ENCODE measurements at regions not wholly inside any gene's neighbourhood (a gene's known extent, or its start where the extent isn't known, plus 50 kb on each side); places are given as distances from the start of the nearest gene placed in this dataset.

- DNase-seq (ENCODE audit: low read depth) = no peak
- TF ChIP-seq CTCF (conservative IDR thresholded peaks at IDR 0.05; ENCODE audit: low read depth, low read length) = no peak
- H3K4me3 ChIP-seq (ENCODE audit: low read length) = no peak overlapping the region
Observed at GRCh38 chr4:182137343-182137742, 105.9 kb upstream of the TENM3 start.

- no peak for DNase-seq (ENCODE audit: low read depth)
- no peak for TF ChIP-seq CTCF (conservative IDR thresholded peaks at IDR 0.05; ENCODE audit: low read depth, low read length)
- H3K4me3 ChIP-seq (ENCODE audit: low read length) = no peak overlapping the region
Observed at GRCh38 chr4:182139491-182139890, 103.7 kb upstream of the TENM3 start.

- no peak for TF ChIP-seq CTCF (conservative IDR thresholded peaks at IDR 0.05; ENCODE audit: low read depth, low read length)
- no peak overlapping the region for H3K4me3 ChIP-seq (ENCODE audit: low read length)
- DNase-seq (ENCODE audit: low read depth) = no peak
Observed at GRCh38 chr4:182140547-182140946, 102.7 kb upstream of the TENM3 start.

GRCh38 chr4:182141061-182141460, 102.1 kb upstream of the TENM3 start:
- peak overlapping the region; percentile 24 for H3K4me3 ChIP-seq (ENCODE audit: low read length)
- peak; percentile 1 for TF ChIP-seq CTCF (conservative IDR thresholded peaks at IDR 0.05; ENCODE audit: low read depth, low read length)
- DNase-seq (ENCODE audit: low read depth) = no peak

- no peak for DNase-seq (ENCODE audit: low read depth)
- TF ChIP-seq CTCF (conservative IDR thresholded peaks at IDR 0.05; ENCODE audit: low read depth, low read length) = no peak
- peak overlapping the region; percentile 65 for H3K4me3 ChIP-seq (ENCODE audit: low read length)
Observed at GRCh38 chr4:182142176-182143085, 100.8 kb upstream of the TENM3 start.

- H3K4me3 ChIP-seq (ENCODE audit: low read length) = peak overlapping the region; percentile 65
- no peak for TF ChIP-seq CTCF (conservative IDR thresholded peaks at IDR 0.05; ENCODE audit: low read depth, low read length)
- DNase-seq (ENCODE audit: low read depth) = no peak
Observed at GRCh38 chr4:182143086-182143821, 99.9 kb upstream of the TENM3 start.

All from retinal pigment epithelial cell (primary cell).